HG03469 (cell line): ENCODE measurements at regions not wholly inside any gene's neighbourhood (a gene's known extent, or its start where the extent isn't known, plus 50 kb on each side); places are given as distances from the start of the nearest gene placed in this dataset.

Experiments
- ATAC-seq: cut with Tn5 transposase; IDR thresholded peaks from one replicate; pipeline ENCODE4 v1.9.1; 2021; ENCODE audit warnings: mild to moderate bottlenecking, moderate library complexity, moderate number of reproducible peaks; ENCODE audit not compliant: unreplicated experiment

DNA sequence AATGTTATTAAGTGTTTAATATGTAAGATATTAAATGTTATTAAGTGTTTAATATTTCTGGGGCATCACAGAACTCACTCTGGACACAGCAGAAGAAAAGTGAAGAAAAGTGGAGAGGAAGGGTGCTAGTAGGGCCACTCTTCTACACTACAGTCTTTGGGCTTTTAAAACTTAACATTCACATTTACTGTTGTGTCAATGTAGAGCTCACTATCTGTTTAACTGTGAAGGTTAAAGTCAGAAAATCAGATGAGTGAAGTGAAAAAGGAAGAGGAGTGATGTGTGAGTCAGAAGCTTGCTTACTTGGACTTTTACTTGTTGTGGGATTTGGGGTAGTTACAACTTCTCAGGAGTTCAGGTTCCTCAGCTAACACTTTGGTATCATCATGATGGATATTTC, 145.3 kb upstream of the DNAJC19 start:
- no peak for ATAC-seq

DNA sequence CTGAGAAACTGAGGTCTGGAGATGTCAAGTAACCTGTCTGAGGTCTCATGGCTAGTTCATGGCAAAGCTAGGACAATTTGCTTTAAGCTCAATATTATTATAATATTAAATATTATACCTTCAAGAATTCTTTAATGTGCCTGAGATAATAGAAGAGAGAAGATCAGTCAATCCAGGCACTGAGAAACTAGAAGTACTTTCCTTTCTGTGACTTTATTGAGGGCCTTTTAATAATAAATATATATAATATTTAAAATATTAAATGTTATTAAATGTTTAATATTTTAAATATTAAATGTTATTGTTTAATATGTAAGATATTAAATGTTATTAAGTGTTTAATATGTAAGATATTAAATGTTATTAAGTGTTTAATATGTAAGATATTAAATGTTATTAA, 144.3 kb upstream of the DNAJC19 start:
- ATAC-seq, result no peak

DNA sequence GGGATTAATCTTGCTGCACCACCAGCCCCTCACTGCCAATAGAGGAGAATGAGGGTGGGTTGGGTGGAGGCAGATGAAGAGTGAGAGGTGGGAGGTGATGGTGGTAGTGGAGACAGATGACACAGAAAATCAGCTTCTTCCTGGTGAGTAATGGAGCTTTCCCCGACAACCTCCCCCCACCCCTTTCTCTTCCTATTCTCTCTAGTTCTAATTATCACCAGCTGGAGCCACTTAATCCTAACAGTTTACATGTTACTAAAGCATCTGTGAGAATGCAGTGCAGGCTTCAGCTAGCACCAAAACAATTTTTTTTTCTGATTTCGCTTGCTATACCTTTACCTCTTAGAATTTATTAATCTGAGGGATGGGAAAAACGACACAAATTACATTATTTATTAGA, 116.1 kb upstream of the DNAJC19 start:
- no peak for ATAC-seq

DNA sequence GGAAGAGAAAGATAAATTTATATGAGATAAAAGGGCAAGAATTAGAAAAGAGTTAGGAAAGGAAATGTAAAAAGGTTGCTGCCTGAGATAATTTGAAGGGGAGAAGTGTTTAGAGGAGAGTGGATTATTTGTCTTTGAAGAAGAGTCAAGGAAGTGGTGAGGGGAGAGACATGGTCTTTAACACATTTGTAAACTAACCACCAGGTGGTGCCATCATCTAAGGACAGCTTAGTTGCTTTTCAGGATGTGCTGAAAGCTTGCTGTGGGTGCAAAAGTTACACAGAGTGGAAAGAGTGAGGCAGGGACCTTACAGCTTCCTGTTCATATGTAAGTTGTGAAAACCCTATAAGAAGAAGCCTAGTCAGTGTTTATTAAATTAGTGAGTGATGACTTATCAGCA, 114.1 kb upstream of the DNAJC19 start:
- ATAC-seq, result no peak

DNA sequence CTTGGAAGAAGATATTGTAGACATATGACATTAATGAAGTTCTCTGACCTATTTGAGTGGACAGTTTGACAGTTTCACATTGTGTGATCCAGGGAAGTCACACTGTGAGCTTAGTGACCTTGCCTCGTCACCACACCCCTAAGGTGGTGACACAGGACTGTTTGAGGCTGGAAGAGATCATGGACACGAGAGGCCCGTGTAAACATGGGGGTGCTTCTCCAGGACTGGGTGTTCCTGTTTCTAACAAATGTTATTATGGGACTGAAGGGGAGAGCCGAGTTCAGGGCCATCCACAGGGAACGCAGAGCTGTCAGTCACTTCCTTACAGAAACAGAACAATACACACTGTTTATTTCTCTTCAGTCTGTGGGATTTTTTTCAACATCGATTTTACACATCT, 96.5 kb upstream of the DNAJC19 start:
- no peak for ATAC-seq

- no peak for ATAC-seq
These were observed 92.4 kb upstream of the DNAJC19 start for GRCh38 chr3:181081930-181082329.

DNA sequence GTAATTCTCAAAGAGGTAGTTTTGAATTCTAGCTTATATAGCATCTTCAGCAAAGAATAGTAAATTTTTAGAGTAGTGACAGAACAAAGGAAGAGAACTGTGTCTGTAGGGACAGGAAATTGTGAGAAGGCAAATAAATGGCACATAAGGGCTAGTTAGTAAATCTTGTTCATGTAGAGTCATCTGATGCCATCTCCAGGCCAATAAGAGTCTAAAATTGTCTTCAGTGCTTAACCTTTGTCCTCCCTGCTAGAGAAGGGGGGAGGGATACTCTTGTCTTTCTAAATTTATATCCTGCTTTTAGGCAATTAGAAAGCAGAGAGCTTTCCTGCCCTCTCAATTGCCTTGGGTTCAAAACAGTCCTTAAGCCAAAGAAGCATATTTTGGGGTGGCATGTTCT, 87.0 kb upstream of the DNAJC19 start:
- no peak for ATAC-seq

DNA sequence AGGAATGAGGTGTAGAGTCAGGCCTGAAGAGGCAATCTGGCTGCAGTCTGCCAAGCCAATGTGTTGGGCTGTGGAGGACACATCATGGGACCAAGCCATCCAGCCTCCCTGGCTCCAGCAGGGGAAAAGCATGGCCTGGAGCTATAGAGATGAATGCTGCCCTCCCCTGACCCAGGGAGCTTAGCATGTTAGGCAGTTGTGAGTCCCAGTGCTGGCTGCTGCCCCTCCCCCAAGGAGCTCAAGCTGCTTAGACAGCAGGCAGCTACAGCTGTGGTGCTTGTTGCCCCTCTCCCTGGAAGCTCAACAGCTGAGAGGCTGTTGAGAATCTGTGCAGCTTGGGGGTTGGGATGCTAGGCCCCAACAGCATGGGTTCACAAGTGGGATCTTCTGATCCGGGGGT, 85.6 kb upstream of the DNAJC19 start:
- no peak for ATAC-seq

GRCh38 chr3:181066143-181067087, 76.9 kb upstream of the DNAJC19 start:
- no peak for ATAC-seq

DNA sequence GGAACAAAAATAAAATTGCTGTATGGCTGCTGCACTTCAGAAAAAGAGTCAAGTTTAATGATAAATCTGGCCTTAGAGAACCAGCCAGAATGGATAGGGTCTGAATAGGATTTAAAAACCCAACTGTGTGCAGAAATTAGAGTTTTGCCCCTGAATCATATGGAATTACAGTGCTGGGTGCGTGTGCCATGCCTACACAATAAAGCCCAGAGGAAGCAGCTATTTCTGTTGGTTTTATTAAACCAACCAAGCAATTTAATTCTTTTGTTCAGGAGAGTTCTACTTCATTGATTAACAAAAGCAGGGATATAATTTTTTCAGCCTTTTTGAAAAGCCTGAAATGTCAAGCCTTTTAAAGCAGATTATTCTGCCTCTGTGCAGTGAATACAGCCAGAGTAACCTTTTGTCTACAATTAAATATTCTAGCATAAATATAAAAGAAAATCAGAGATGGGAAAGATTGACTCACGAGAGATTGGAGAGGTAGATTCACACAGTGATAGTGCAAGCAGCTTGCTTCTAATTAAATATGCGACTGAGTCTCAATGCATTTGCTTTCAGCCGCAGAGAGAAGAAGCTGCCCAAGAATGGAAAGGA, 66.7 kb upstream of the DNAJC19 start:
- no peak for ATAC-seq

GRCh38 chr3:181054538-181054937, 65.0 kb upstream of the DNAJC19 start:
- no peak for ATAC-seq

DNA sequence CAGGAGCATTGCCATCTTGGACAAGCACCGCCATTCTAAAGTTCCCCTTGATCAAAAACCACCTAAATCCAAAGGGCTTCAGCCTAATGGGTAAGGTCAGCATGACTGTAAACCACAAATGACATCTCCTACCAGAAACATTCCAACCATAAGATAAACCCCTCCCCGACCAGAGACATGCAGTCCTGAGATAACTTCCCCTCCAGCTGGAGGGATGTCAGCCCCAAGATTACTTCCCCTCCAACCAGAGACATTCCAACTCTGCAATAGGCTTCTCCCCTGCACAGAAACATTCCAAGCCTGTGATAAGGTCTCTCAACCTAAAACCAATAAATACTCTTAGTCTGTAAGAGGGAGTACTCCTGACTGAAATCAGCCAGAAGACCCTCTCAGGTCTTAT, 62.7 kb upstream of the DNAJC19 start:
- ATAC-seq, result no peak

DNA sequence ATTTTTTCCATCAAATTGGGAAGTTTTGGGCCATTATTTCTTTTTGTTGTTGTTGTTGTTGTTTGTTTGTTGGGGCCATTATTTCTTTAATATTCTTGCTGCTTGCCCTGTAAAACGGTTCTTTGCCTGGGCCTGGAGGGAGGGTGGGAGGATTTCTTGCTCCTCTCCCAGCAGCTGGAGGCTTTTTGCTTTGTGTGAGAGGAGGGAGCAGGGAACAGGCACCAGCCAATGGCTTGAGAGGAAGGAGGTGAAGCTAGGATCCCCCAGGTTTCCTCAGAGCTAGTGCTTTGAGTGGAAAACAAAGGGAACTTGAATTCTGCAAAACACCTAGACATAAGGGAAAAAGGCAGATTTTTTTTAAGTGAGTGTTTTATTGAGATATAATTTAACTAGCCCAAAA, 61.2 kb upstream of the DNAJC19 start:
- no peak for ATAC-seq

GRCh38 chr3:181040030-181040429, 50.5 kb upstream of the DNAJC19 start:
- ATAC-seq, result no peak
